Lower leg skin (tissue), 3 donors: ENCODE measurements at regions not wholly inside any gene's neighbourhood (a gene's known extent, or its start where the extent isn't known, plus 50 kb on each side); places are given as distances from the start of the nearest gene placed in this dataset.

Experiments
- POLR2A ChIP-seq, 2 donors: fragments of 450-650 bp; IDR thresholded peaks; one replicate each; pipeline ENCODE4 v1.6.1; 2016 to 2017; ENCODE audit warnings: antibody characterized with exemption in 2 of 2, mild to moderate bottlenecking in 1 of 2, moderate library complexity in 1 of 2
- TF ChIP-seq, protein P1 (sequence below), 3 donors: fragments of 450-650 bp; IDR thresholded peaks; one replicate each; pipeline ENCODE4 v1.5.1; 2016; ENCODE audit warnings: antibody characterized with exemption in 3 of 3, mild to moderate bottlenecking in 3 of 3, moderate library complexity in 2 of 3

DNA sequence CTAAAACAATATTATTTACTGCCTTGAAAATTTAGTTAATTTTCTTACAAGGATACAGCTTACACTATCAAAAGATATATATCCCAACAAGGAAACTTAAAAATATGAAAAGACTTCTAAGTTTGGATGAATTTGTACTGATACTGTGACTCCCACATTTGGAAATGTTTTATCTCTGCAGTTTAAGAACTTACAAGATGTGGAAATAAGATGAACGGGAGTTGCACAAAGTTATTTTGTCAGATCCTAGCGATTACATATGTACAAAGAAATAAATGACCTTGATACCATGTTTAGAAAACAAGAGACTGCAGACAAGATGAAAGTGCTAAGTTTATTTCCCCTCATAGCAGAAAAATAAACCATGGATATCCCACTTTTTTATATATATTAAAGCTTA, 103.7 kb upstream of the TMEM106B start:
- TF ChIP-seq, protein P1, sequence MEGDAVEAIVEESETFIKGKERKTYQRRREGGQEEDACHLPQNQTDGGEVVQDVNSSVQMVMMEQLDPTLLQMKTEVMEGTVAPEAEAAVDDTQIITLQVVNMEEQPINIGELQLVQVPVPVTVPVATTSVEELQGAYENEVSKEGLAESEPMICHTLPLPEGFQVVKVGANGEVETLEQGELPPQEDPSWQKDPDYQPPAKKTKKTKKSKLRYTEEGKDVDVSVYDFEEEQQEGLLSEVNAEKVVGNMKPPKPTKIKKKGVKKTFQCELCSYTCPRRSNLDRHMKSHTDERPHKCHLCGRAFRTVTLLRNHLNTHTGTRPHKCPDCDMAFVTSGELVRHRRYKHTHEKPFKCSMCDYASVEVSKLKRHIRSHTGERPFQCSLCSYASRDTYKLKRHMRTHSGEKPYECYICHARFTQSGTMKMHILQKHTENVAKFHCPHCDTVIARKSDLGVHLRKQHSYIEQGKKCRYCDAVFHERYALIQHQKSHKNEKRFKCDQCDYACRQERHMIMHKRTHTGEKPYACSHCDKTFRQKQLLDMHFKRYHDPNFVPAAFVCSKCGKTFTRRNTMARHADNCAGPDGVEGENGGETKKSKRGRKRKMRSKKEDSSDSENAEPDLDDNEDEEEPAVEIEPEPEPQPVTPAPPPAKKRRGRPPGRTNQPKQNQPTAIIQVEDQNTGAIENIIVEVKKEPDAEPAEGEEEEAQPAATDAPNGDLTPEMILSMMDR (IDR thresholded peaks at IDR 0.05): no peak
- TF ChIP-seq POLR2A (IDR thresholded peaks at IDR 0.05): no peak
